ENCODE measurements at regions not wholly inside any gene's neighbourhood (a gene's known extent, or its start where the extent isn't known, plus 50 kb on each side); places are given as distances from the start of the nearest gene placed in this dataset.

DNA sequence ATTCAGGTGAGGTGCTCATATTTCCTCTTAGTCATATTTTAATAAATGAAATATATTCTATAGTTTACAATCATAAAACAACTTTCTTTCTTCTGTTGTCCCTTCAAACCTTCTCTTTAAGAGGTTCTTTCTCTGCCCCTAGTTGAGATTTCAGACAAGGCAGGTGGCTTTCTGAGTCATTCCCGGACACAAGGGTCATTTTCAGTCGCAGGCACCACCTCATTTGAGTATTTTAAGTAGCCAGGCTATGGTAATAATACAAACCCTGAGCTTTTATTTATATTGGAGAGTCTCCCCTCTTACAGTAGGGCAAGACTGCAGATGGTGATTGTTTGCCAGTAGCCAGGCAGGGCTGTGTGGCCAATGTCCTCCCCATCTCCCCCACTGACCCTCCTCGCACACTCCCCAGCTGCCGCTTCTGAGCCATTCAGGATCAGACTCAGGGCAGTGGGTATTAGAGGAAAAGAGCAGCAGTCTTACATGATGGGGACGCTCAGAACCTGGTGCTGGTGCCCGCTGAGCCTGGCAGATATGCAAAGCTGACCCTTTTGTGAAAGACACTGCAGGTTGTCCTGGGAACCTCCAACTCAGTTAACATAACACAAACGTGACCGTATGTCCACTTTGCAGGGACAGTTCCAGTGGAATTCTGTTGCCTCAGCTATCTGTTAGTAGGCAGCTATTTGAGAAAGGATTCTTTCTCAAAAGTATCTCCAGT, 101.1 kb upstream of the BCL2L14 start:
- DNase-seq (ENCODE audit: low spot score in 2 of 2), result no peak
- intact Hi-C loops (cut with DNase I; ENCODE audit: low total_unique reads), result no loop called here
- TF ChIP-seq, protein P1, sequence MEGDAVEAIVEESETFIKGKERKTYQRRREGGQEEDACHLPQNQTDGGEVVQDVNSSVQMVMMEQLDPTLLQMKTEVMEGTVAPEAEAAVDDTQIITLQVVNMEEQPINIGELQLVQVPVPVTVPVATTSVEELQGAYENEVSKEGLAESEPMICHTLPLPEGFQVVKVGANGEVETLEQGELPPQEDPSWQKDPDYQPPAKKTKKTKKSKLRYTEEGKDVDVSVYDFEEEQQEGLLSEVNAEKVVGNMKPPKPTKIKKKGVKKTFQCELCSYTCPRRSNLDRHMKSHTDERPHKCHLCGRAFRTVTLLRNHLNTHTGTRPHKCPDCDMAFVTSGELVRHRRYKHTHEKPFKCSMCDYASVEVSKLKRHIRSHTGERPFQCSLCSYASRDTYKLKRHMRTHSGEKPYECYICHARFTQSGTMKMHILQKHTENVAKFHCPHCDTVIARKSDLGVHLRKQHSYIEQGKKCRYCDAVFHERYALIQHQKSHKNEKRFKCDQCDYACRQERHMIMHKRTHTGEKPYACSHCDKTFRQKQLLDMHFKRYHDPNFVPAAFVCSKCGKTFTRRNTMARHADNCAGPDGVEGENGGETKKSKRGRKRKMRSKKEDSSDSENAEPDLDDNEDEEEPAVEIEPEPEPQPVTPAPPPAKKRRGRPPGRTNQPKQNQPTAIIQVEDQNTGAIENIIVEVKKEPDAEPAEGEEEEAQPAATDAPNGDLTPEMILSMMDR (IDR thresholded peaks at IDR 0.05), result no peak
- no peak for TF ChIP-seq POLR2A (IDR thresholded peaks at IDR 0.05)
- H3K4me3 ChIP-seq (ENCODE audit: low read depth, poor library complexity, severe bottlenecking), result no peak overlapping the region
- 76 to 86% methylated on average over 8 of the region's 8 CpGs for whole genome bisulfite sequencing, 2 donors

DNA sequence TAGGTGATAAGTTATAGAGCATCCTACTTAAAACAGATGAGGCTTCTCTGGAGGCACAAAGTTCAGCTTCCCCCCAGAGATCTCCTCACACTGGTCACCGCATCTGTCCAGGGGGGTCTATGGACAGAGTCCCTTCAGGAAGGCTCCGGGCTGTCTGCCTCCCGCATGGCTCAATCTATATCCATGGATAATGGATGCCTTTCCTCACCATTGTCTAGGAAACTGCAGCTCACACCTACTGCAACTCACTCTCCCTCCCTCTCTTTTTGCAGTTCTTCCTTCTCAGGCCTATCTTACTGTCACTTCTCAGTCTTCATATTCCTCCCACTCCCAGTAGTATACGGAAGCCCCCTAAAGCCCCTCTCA, 100.6 kb upstream of the BCL2L14 start:
- intact Hi-C loops (cut with DNase I; ENCODE audit: low total_unique reads), result no loop called here
- WGBS, 2 donors, result 78 to 85% methylated on average over 4 of the region's 4 CpGs
- no peak for DNase-seq (ENCODE audit: low spot score in 2 of 2)
- H3K4me3 ChIP-seq (ENCODE audit: low read depth, poor library complexity, severe bottlenecking), result no peak overlapping the region
- TF ChIP-seq POLR2A (IDR thresholded peaks at IDR 0.05), result no peak
- TF ChIP-seq, protein P1 (IDR thresholded peaks at IDR 0.05), result no peak

DNA sequence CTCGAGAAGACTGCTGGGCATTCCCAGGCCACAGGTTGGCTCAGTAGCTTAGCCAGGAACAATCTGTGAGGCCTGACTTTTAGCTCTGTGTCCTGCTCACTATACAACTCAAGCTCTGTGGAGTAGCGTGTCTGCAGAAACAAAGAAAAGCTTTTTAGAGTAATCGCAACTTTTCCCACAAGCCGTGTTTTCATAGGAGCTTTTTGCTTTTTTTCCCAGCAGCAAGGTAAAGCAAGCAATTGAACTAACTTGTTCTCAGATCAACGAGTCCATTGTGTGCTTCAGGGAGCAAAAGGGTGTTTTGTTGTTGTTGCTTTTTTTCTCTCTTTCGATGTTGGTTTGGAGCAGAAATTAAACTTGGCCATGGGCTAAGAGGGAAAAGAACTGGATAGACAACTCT, 97.3 kb upstream of the BCL2L14 start:
- TF ChIP-seq, protein P1 (IDR thresholded peaks at IDR 0.05), result no peak
- no peak for TF ChIP-seq POLR2A (IDR thresholded peaks at IDR 0.05)
- no peak for DNase-seq (ENCODE audit: low spot score in 2 of 2)
- intact Hi-C loops (cut with DNase I; ENCODE audit: low total_unique reads), result no loop called here
- 54 to 62% methylated on average over 6 of the region's 6 CpGs for WGBS, 2 donors
- H3K4me3 ChIP-seq (ENCODE audit: low read depth, poor library complexity, severe bottlenecking), result no peak overlapping the region

DNA sequence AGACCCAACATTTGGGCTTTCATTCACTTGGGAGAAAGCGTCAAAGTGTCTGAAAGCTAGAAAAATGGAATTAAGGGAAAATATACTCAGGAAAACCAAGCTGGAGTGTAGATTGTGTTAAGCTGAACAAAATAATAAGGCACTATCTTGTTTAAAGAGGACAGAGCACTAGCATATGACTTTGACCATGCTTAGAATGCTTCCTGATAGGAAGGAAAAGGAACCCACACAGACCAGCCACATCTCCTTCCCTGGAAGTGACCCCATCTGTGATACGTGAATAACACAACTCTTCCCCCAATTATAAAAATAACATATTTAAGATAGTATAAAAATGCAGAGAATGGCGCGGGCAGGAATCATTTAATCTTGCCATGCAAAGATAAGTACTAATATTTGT, 94.7 kb upstream of the BCL2L14 start:
- TF ChIP-seq, protein P1 (IDR thresholded peaks at IDR 0.05), result no peak
- TF ChIP-seq POLR2A (IDR thresholded peaks at IDR 0.05), result no peak
- 56 to 61% methylated on average over 4 of the region's 4 CpGs for WGBS, 2 donors

DNA sequence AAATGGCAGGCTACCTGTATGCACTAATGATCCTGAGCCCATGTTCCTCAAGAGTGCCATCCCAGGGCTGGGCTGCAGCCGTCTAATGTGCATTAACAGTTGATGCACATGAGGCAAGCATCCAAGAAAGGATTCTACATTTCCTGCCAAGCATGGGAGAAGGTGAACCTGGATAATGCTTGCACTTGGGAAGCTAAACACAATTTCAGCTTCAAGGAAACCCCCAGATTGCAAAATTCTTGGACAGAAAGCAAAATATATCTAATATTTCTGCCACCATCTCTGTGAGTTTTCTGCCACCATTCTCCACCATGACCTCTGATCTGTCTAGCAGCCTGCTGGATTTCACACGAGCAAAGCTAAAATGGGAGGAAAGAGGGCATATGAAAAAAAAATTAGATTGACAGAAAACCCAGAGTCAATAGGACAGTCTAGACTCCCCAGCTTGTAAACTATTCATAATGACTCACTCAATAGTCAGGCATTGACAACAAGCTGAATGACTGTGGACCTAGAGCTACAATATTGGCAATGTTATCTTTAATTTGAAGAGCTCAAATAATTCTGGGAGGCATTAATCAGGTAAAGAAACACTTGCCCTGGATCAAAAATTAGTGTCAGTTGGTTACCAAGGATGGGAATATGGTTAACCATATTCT, 91.9 kb upstream of the BCL2L14 start:
- intact Hi-C loops (cut with DNase I; ENCODE audit: low total_unique reads), result no loop called here

More for the DNA sequence above, 94.7 kb upstream of the BCL2L14 start:
- intact Hi-C loops (cut with DNase I; ENCODE audit: low total_unique reads), result no loop called here
- H3K4me3 ChIP-seq (ENCODE audit: low read depth, poor library complexity, severe bottlenecking), result no peak overlapping the region
- DNase-seq (ENCODE audit: low spot score in 2 of 2), result no peak

More for the DNA sequence above, 91.9 kb upstream of the BCL2L14 start:
- 43 to 58% methylated on average over 2 of the region's 2 CpGs for WGBS, 2 donors
- TF ChIP-seq, protein P1 (IDR thresholded peaks at IDR 0.05), result no peak
- TF ChIP-seq POLR2A (IDR thresholded peaks at IDR 0.05), result no peak
- DNase-seq (ENCODE audit: low spot score in 2 of 2), result no peak
- H3K4me3 ChIP-seq (ENCODE audit: low read depth, poor library complexity, severe bottlenecking), result no peak overlapping the region

All from lower leg skin (tissue), 4 donors.